Osteocyte (in vitro differentiated cells): ENCODE measurements at regions not wholly inside any gene's neighbourhood (a gene's known extent, or its start where the extent isn't known, plus 50 kb on each side); places are given as distances from the start of the nearest gene placed in this dataset.
"Not testable (repeated sequence)": the region's sequence is repeated elsewhere in the genome, so short reads cannot be mapped to it uniquely, and the experiment has no call there.

ENCODE experiments used
- DNase-seq: peaks from one replicate; pipeline ENCODE4 v3.0.0; 2021; ENCODE audit warnings: mixed read lengths; ENCODE audit not compliant: unreplicated experiment; ENCODE audit errors: extremely low spot score
- H3K27ac Mint-ChIP-seq: one replicate; pipeline ENCODE4 v1.8.0; 2021; ENCODE audit warnings: mild to moderate bottlenecking, mixed read lengths; ENCODE audit not compliant: unreplicated experiment
- H3K27me3 Mint-ChIP-seq: one replicate; pipeline ENCODE4 v1.8.0; 2021; ENCODE audit warnings: mixed read lengths; ENCODE audit not compliant: unreplicated experiment
- H3K36me3 Mint-ChIP-seq: one replicate; pipeline ENCODE4 v1.8.0; 2021; ENCODE audit warnings: mixed read lengths; ENCODE audit not compliant: unreplicated experiment
- H3K4me1 Mint-ChIP-seq: one replicate; pipeline ENCODE4 v1.8.0; 2021; ENCODE audit warnings: mixed read lengths; ENCODE audit not compliant: unreplicated experiment
- H3K4me3 Mint-ChIP-seq: one replicate; pipeline ENCODE4 v1.8.0; 2021; ENCODE audit warnings: mild to moderate bottlenecking, moderate library complexity, mixed read lengths; ENCODE audit not compliant: unreplicated experiment
- H3K9me3 Mint-ChIP-seq: one replicate; pipeline ENCODE4 v1.8.0; 2021; ENCODE audit warnings: mixed read lengths; ENCODE audit not compliant: unreplicated experiment
- CTCF ChIP-seq: fragments of 200-600 bp; sonication (generic); IDR thresholded peaks from 2 replicates; pipeline ENCODE4 v1.5.0; 2021; ENCODE audit warnings: antibody characterized with exemption, mild to moderate bottlenecking, moderate library complexity

- Mint-ChIP-seq H3K36me3 (no peaks in the 10 kb centered on the region), H3K4me1 (no peaks in the 10 kb centered on the region), H3K9me3 (no peaks in the 10 kb centered on the region), H3K27me3 (no peaks in the 10 kb centered on the region), H3K27ac (no peak overlapping the region), H3K4me3 (no peak overlapping the region)
- TF ChIP-seq CTCF = no peak
- DNase-seq = no peak
These were observed 616.0 kb upstream of the EDIL3 start for GRCh38 chr5:85000671-85001070.

- DNase-seq, H3K36me3 Mint-ChIP-seq, H3K9me3 Mint-ChIP-seq, H3K4me3 Mint-ChIP-seq, H3K4me1 Mint-ChIP-seq, H3K27ac Mint-ChIP-seq, H3K27me3 Mint-ChIP-seq: not testable (repeated sequence)
These were observed 617.3 kb upstream of the EDIL3 start for GRCh38 chr5:85002026-85002425.

- DNase-seq = no peak
- Mint-ChIP-seq H3K9me3 (peaks cover 5% of the 10 kb centered on the region), H3K27me3 (no peaks in the 10 kb centered on the region), H3K36me3 (peaks cover 2% of the 10 kb centered on the region), H3K4me3 (no peak overlapping the region), H3K4me1 (no peaks in the 10 kb centered on the region), H3K27ac (no peak overlapping the region)
- TF ChIP-seq CTCF = no peak
These were observed 625.4 kb upstream of the EDIL3 start for GRCh38 chr5:85010014-85010562.

GRCh38 chr5:85017261-85017660 lies 632.6 kb upstream of the EDIL3 start:
- H3K9me3 Mint-ChIP-seq = peaks cover 8% of the 10 kb centered on the region
- H3K36me3 Mint-ChIP-seq = peaks cover under 1% of the 10 kb centered on the region
- H3K27me3 Mint-ChIP-seq = no peaks in the 10 kb centered on the region
- peak overlapping the region; percentile 55 for H3K27ac Mint-ChIP-seq
- DNase-seq = no peak
- peaks cover 14% of the 10 kb centered on the region for H3K4me1 Mint-ChIP-seq
- no peak overlapping the region for H3K4me3 Mint-ChIP-seq
- TF ChIP-seq CTCF = no peak

GRCh38 chr5:85030316-85031084 lies 645.8 kb upstream of the EDIL3 start:
- Mint-ChIP-seq H3K27ac (peak overlapping the region; percentile 16), H3K4me3 (no peak overlapping the region), H3K9me3 (peaks cover 4% of the 10 kb centered on the region), H3K4me1 (peaks cover 32% of the 10 kb centered on the region), H3K36me3 (no peaks in the 10 kb centered on the region), H3K27me3 (no peaks in the 10 kb centered on the region)
- DNase-seq = no peak
- TF ChIP-seq CTCF = no peak
